Fibroblast of skin of back (primary cell): ENCODE measurements at regions not wholly inside any gene's neighbourhood (a gene's known extent, or its start where the extent isn't known, plus 50 kb on each side); places are given as distances from the start of the nearest gene placed in this dataset.

Experiments
- DNase-seq: peaks from one replicate; pipeline ENCODE4 v3.0.0-alpha.2; 2013

DNA sequence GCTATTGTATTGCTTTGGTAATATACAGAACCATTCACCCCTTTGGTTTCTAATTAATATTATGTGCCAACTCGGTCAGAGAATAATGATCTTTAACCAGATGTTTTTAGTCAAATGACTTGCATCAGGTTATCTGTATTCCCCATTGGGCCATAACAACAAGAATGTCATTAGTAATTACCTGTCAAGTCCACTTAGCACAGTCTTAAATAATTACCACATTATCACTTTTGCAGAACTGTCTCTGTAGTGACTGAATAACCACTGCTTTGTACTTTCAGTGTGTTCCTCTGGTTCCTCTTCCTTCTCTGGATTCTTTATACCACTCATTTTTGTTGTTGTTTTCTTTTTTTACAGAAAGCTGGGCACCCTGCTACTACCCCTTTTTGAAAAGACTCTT, 257.7 kb upstream of the SPOCK3 start:
- DNase-seq: no peak

GRCh38 chr4:167509551-167509950, 275.3 kb upstream of the SPOCK3 start:
- DNase-seq: no peak

- DNase-seq: no peak
Observed at GRCh38 chr4:167524091-167524490, 289.8 kb upstream of the SPOCK3 start.

- no peak for DNase-seq
Observed at GRCh38 chr4:167537761-167538160, 303.5 kb upstream of the SPOCK3 start.

DNA sequence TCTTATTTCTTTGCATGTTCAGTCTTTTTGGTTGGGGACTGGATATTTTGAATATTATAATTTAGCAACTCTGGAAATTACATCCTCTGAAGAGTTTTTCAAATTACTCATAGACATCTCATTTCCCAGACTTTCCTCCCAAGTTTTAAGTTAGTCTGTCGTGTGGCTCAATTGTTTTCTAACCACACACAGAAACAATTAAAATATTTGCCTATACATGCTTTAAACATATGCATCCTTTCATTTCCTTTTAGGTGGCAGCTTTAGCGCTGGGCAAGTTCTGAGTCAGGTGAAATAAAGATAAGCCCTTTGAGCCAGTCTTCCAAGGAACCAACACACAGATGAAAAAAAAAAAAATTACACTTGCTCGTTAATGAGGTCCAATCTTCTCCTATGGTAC, 307.0 kb upstream of the SPOCK3 start:
- DNase-seq: no peak

DNA sequence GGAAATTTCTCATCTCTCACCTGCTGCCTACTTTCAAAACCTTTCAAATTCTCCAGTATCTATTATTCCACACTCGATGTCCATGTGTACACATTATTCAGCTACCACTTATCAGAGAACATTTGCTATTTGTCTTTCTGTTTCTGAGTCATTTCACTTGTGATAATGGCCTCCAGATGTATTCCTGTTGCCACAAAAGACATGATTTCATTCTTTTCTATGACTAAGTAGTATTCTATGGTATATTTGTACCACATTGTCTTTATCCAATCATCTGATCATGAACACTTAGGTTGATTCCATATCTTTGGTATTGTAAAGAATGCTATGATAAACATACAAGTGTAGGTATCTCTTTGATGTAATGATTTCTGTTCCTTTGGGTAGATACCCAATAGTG, 310.1 kb upstream of the SPOCK3 start:
- peak; percentile 11 for DNase-seq

- DNase-seq: no peak
Observed at GRCh38 chr4:167550021-167550420, 315.7 kb upstream of the SPOCK3 start.

DNA sequence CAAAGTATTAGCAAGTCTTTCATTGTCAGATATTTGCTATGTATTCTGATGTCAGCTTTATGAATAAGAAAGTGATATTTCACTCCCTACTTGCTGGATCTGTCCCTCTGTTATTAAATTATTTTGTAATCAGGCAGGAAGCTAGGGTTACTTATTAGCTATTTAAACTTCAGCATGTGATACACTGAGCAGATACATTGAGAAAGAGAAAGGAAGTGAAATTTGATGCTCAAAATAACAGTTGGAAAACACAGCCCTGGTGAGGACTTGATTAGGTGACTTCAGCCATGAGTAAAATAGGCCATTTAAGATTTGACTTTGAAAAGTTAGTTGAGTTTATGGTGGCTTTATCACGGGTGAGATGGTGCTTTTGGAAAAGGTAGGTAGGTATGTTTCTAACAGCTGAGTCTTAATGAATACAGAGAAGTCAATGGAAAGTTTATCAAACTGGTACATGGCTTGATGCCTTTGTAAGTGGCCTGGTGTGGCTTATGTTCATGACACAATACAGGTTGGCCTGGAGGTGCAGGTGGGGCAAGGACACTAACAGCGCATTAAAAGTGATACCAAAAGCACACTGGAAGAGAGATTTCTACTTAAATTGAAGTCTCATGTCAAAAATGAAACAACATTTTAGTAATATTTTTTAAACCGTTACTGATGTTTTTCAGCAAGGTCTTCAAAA, 321.2 kb upstream of the SPOCK3 start:
- DNase-seq: no peak

- DNase-seq: no peak
Observed at GRCh38 chr4:167578906-167579305, 344.6 kb upstream of the SPOCK3 start.

GRCh38 chr4:167581449-167581965, 347.2 kb upstream of the SPOCK3 start:
- no peak for DNase-seq

GRCh38 chr4:167587361-167587760, 353.1 kb upstream of the SPOCK3 start:
- DNase-seq: peak; percentile 1

DNA sequence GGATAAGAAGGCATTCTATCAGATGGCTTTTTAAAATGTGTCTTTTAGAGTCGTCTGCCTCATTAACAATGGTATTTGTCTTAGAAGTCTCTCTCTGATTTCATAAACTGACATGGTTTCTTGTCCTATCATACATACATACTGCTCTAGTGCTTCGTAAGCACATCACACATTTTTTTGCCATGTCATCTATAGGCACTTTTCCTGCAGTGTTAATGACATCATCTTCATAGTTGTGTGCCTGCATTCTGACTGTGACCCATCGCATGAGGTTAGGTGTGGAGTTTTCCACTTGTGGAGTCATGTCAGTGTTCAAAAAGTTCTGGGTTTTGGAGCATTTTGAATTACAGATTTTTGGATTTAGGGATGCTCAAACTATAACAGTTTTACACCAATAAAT, 361.6 kb upstream of the SPOCK3 start:
- peak; percentile 3 for DNase-seq

- DNase-seq: no peak
Observed at GRCh38 chr4:167602157-167602556, 367.9 kb upstream of the SPOCK3 start.

- no peak for DNase-seq
Observed at GRCh38 chr4:167606551-167606950, 372.3 kb upstream of the SPOCK3 start.

DNA sequence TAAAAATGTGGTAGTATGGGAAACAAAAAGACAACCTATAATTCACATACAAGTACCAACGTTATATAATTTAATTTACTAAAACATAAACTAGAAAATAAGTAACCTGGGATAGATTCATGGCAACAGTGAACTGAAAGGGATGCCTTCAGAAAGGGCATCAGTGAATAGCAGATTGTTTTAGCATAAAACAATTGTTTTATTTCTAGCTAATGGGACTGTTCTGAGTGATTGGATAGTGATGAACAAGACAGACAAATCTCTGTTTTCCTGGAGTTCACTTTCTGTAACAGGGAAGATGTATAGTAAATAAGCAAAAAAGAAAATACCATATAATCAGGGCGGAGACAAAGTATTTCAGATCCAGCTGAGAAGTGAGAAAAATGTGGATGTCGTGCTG, 379.1 kb upstream of the SPOCK3 start:
- DNase-seq: no peak

GRCh38 chr4:167614866-167615265, 380.6 kb upstream of the SPOCK3 start:
- peak; percentile 71 for DNase-seq

DNA sequence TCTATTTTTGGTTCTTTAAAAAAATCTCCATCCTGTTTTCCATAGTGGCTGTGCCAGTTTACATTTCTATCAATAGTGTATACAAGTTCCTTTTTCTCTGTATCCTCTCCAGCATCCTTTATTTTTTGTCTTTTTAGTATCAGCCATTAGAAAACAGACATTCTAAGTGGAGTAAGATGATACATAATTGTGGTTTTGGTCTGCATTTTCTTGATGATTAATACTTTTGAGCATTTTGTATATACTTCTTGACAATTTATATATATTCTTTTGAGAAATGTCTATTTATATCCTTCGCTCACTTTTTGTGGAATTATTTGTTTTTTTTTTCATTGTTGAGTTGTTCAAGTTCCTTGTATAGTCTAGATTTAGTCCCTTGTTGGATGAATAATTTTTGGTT, 382.2 kb upstream of the SPOCK3 start:
- peak; percentile 81 for DNase-seq

DNA sequence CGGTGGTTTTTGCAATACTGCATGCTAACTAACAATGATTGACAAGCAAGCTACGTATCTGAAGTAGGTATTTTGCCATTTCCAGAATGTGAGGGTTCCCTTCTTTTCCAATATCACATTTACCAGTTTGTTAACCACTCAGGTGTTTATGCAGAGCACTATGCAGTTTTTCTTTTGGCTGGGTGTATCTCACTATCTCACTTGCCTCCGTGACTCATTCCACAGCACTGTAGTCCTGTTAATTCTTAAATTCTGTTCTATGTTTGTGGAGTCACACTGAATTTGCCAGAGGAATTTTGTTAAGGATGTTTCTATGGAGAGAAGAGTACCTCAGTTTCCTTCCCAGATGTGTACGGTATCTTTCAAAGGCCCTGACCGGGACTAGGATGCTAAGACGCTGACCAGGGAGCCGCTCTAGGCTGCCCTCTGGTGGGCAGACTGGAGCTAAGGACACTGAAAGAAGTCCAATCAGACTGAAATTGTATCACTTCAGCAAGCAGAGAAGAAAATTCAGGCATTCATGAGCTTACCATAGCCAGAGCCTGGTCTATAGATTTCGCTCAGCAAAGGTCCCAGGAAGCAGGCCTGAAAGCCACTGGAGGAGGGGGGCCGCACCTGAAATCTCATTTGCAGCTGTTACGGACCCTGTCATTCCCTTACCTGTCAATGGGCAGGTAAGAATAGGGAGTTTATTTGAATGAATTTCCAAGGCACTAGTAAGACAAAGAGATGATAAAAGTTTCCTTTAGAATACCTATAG, 388.4 kb upstream of the SPOCK3 start:
- DNase-seq: peak; percentile 59

- DNase-seq: peak; percentile 25
Observed at GRCh38 chr4:167623241-167623572, 388.9 kb upstream of the SPOCK3 start.

- no peak for DNase-seq
Observed at GRCh38 chr4:167629272-167629671, 395.0 kb upstream of the SPOCK3 start.

DNA sequence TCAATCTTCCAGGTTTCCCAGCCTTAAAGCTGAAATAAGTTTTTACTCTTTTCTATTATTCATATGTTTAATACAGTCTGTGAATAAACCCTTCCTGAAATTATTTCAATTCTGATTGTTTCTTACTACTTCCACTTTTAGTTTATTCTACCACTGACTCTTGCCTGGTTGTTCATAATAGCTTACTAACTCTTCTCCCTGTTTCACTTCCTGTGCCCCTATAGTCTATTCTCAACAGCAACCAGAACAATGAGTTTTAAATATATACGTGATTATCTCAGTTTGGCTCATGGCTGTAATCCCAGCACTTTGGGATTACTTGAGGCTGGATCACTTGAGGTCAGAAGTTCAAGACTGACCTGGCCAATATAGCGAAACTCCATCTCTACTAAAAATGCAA, 408.0 kb upstream of the SPOCK3 start:
- no peak for DNase-seq

GRCh38 chr4:167645358-167645757, 411.1 kb upstream of the SPOCK3 start:
- no peak for DNase-seq

GRCh38 chr4:167652267-167652666, 418.0 kb upstream of the SPOCK3 start:
- no peak for DNase-seq

- DNase-seq: no peak
Observed at GRCh38 chr4:167688660-167689142, 403.6 kb upstream of the ANXA10 start.
